ENCODE measurements at regions not wholly inside any gene's neighbourhood (a gene's known extent, or its start where the extent isn't known, plus 50 kb on each side); places are given as distances from the start of the nearest gene placed in this dataset.

- no peak for TF ChIP-seq CTCF (conservative IDR thresholded peaks at IDR 0.05; ENCODE audit: low read depth)
- POLR2A ChIA-PET (ENCODE audit: low non-redundant PET): no interaction called here
- CTCF ChIA-PET: no interaction called here
- H3K27ac ChIP-seq: no peak overlapping the region
- DNase-seq (ENCODE audit: low spot score): peak; percentile 94
These were observed 347.8 kb upstream of the NFE2L3 start for GRCh38 chr7:25804154-25804553.

- peak; percentile 30 for DNase-seq (ENCODE audit: low spot score)
- no peak overlapping the region for H3K27ac ChIP-seq
- ChIA-PET CTCF (interaction anchor here (0.6 to 0.7 kb wide), 3 partner anchors 10 to 54 kb away, joined by 3 read pairs; no protein-coding TSS in a partner anchor), POLR2A (ENCODE audit: low non-redundant PET) (no interaction called here)
- TF ChIP-seq CTCF (conservative IDR thresholded peaks at IDR 0.05; ENCODE audit: low read depth): no peak
These were observed 346.8 kb upstream of the NFE2L3 start for GRCh38 chr7:25805027-25805687.

- POLR2A ChIA-PET (ENCODE audit: low non-redundant PET): no interaction called here
- no peak overlapping the region for H3K27ac ChIP-seq
- no peak for TF ChIP-seq CTCF (conservative IDR thresholded peaks at IDR 0.05; ENCODE audit: low read depth)
- CTCF ChIA-PET: interaction anchor here (0.6 kb wide), 1 partner anchor 45 kb away, joined by 3 read pairs; no protein-coding TSS in a partner anchor
- DNase-seq (ENCODE audit: low spot score): no peak
These were observed 344.8 kb upstream of the NFE2L3 start for GRCh38 chr7:25807086-25807611.

GRCh38 chr7:25809441-25809840, 342.6 kb upstream of the NFE2L3 start:
- TF ChIP-seq CTCF (conservative IDR thresholded peaks at IDR 0.05; ENCODE audit: low read depth): no peak
- ChIA-PET POLR2A (ENCODE audit: low non-redundant PET) (no interaction called here), CTCF (no interaction called here)
- H3K27ac ChIP-seq: no peak overlapping the region
- no peak for DNase-seq (ENCODE audit: low spot score)

GRCh38 chr7:25812086-25812850, 339.7 kb upstream of the NFE2L3 start:
- TF ChIP-seq CTCF (conservative IDR thresholded peaks at IDR 0.05; ENCODE audit: low read depth): no peak
- H3K27ac ChIP-seq: no peak overlapping the region
- ChIA-PET CTCF (no interaction called here), POLR2A (ENCODE audit: low non-redundant PET) (no interaction called here)
- no peak for DNase-seq (ENCODE audit: low spot score)

GRCh38 chr7:25813381-25813780, 338.6 kb upstream of the NFE2L3 start:
- ChIA-PET CTCF (interaction anchor here (0.7 kb wide), 1 partner anchor 250 kb away, joined by 3 read pairs; no protein-coding TSS in a partner anchor), POLR2A (ENCODE audit: low non-redundant PET) (no interaction called here)
- DNase-seq (ENCODE audit: low spot score): no peak
- H3K27ac ChIP-seq: no peak overlapping the region
- TF ChIP-seq CTCF (conservative IDR thresholded peaks at IDR 0.05; ENCODE audit: low read depth): no peak

All from RWPE1 (cell line).